Esophagus mucosa (tissue), 1 donor: ENCODE measurements at regions not wholly inside any gene's neighbourhood (a gene's known extent, or its start where the extent isn't known, plus 50 kb on each side); places are given as distances from the start of the nearest gene placed in this dataset.
A peak's percentile ranks its signal among the peaks of the same experiment; 100 is the strongest.

Experiments used
- ATAC-seq: fragments of 200-7000 bp; cut with Tn5 transposase; one replicate; pipeline ENCODE4 v1.9.1; 2020
- donor health status: DM: yes; HTN: yes; CAD: no.

GRCh38 chr5:97851036-97851435 lies 668.0 kb upstream of the RIOK2 start:
- ATAC-seq = no peak

GRCh38 chr5:97854871-97855762 lies 672.1 kb upstream of the RIOK2 start:
- ATAC-seq = no peak

GRCh38 chr5:97874491-97874890 lies 691.4 kb upstream of the RIOK2 start:
- ATAC-seq = no peak

- ATAC-seq = no peak
Observed at GRCh38 chr5:97876272-97876671, 693.2 kb upstream of the RIOK2 start.

- no peak for ATAC-seq
Observed at GRCh38 chr5:97877588-97877987, 694.5 kb upstream of the RIOK2 start.

GRCh38 chr5:97888439-97888838 lies 705.4 kb upstream of the RIOK2 start:
- ATAC-seq = no peak

GRCh38 chr5:97891971-97892370 lies 708.9 kb upstream of the RIOK2 start:
- no peak for ATAC-seq

- ATAC-seq = no peak
Observed at GRCh38 chr5:97903742-97904141, 720.7 kb upstream of the RIOK2 start.

GRCh38 chr5:97906135-97906534 lies 723.1 kb upstream of the RIOK2 start:
- ATAC-seq = no peak

GRCh38 chr5:97907646-97908400 lies 724.8 kb upstream of the RIOK2 start:
- no peak for ATAC-seq

GRCh38 chr5:97909541-97909940 lies 726.5 kb upstream of the RIOK2 start:
- ATAC-seq = no peak

GRCh38 chr5:97914483-97914882 lies 731.4 kb upstream of the RIOK2 start:
- ATAC-seq = no peak

GRCh38 chr5:97915106-97915505 lies 732.1 kb upstream of the RIOK2 start:
- ATAC-seq = no peak

GRCh38 chr5:97918057-97918456 lies 735.0 kb upstream of the RIOK2 start:
- no peak for ATAC-seq

- ATAC-seq = no peak
Observed at GRCh38 chr5:97918620-97919019, 735.6 kb upstream of the RIOK2 start.

GRCh38 chr5:97919719-97920118 lies 736.7 kb upstream of the RIOK2 start:
- no peak for ATAC-seq

- ATAC-seq = no peak
Observed at GRCh38 chr5:97922776-97923175, 739.7 kb upstream of the RIOK2 start.

- no peak for ATAC-seq
Observed at GRCh38 chr5:97923496-97923895, 740.4 kb upstream of the RIOK2 start.

GRCh38 chr5:97923997-97924396 lies 741.0 kb upstream of the RIOK2 start:
- ATAC-seq = no peak

GRCh38 chr5:97929383-97929782 lies 746.3 kb upstream of the RIOK2 start:
- ATAC-seq = no peak

- no peak for ATAC-seq
Observed at GRCh38 chr5:97931829-97932228, 748.8 kb upstream of the RIOK2 start.

- no peak for ATAC-seq
Observed at GRCh38 chr5:97936231-97936630, 753.2 kb upstream of the RIOK2 start.

- peak; percentile 45 for ATAC-seq
Observed at GRCh38 chr5:97937846-97938245, 754.8 kb upstream of the RIOK2 start.

GRCh38 chr5:97943036-97943435 lies 760.0 kb upstream of the RIOK2 start:
- ATAC-seq = peak; percentile 66
